Omental fat pad (tissue), 3 donors: ENCODE measurements at regions not wholly inside any gene's neighbourhood (a gene's known extent, or its start where the extent isn't known, plus 50 kb on each side); places are given as distances from the start of the nearest gene placed in this dataset.

Experiments used
- ATAC-seq: fragments of 150-250 bp; one replicate; pipeline ENCODE4 v1.9.1; 2016; ENCODE audit warnings: mild to moderate bottlenecking, moderate library complexity; ENCODE audit not compliant: low FRiP score
- DNase-seq: peaks from one replicate; pipeline ENCODE4 v3.0.0-alpha.2; 2019; ENCODE audit warnings: low spot score
- TF ChIP-seq, protein P1 (sequence below), 3 donors: fragments of 450-650 bp; IDR thresholded peaks; one replicate each; pipeline ENCODE4 v1.5.1; 2016 to 2017; ENCODE audit warnings: antibody characterized with exemption in 3 of 3, mild to moderate bottlenecking in 3 of 3, moderate library complexity in 2 of 3

DNA sequence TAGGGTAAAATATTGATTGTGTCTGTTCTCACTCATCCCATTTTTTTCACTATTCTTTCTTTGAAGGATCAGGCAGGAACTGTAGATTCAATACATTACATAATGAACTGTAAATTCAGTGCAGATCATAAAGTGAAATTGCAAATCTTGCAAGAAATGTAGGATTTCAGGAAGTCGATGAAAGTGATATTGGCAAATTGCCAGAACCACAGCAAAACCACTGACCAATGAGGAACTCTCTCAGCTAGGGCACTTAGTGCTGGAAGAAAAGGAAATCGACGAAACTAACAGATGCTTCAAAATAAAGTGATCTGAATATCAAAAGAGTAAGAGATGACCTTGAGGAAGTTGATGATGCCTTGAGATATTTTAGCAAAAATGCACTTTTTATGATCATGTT, 157.6 kb downstream of the AACS start:
- TF ChIP-seq, protein P1, sequence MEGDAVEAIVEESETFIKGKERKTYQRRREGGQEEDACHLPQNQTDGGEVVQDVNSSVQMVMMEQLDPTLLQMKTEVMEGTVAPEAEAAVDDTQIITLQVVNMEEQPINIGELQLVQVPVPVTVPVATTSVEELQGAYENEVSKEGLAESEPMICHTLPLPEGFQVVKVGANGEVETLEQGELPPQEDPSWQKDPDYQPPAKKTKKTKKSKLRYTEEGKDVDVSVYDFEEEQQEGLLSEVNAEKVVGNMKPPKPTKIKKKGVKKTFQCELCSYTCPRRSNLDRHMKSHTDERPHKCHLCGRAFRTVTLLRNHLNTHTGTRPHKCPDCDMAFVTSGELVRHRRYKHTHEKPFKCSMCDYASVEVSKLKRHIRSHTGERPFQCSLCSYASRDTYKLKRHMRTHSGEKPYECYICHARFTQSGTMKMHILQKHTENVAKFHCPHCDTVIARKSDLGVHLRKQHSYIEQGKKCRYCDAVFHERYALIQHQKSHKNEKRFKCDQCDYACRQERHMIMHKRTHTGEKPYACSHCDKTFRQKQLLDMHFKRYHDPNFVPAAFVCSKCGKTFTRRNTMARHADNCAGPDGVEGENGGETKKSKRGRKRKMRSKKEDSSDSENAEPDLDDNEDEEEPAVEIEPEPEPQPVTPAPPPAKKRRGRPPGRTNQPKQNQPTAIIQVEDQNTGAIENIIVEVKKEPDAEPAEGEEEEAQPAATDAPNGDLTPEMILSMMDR (IDR thresholded peaks at IDR 0.05): no peak
- ATAC-seq (no peak), DNase-seq (no peak)

DNA sequence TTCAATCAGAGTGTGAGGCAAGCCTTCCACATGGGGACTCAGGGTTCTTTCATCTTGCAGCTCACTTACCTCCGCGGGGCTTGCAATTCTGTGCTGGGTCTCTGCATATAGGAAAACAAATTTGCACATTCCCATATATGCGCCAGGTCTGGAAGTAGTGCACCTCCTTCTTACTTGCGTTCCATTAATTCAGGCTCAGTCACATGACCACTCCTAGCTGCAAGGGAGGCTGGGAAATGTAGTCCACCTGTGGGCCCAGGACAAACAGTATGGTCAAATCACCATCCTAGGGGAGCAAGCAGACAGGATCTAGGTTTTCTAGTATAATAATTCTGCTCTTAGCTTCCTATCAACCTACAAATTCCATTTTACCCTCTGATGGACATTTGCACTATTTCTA, 160.4 kb downstream of the AACS start:
- TF ChIP-seq, protein P1 (IDR thresholded peaks at IDR 0.05): no peak
- DNase-seq: no peak
- no peak for ATAC-seq

DNA sequence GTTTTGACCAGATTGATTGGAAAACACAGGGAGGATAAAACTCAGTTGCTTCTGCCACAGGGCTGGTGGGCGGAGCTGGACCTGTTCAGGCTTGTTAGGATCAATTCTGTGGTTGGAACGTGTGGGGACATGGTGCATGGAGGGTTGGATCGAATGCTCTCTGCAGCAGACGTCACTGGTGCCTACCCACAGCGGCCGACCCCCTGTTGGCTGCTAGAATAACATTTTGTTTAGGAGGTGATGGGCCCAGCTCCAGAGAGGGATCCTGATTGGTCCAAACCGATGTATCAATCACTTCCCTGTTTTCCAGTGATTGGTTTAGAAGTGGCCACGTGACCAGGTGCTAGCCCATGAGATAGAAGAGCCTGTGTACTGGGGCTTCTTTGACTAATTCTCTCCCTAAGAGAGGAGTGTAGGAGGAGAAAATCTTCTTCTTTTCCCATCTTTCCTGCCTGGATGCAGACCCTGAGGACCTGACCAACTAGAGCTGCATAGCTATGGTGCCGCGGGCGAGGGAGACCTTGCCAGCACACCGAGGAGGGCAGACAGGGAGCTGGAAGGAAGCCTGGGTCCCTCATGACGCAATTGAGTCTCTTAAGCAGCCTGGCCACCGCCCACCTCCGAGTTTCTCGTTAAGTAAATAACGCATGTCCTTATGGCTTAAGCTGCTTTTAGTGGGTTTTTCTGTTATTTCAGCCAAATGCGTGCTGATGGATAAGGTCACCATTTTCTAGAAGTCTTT, 163.5 kb downstream of the AACS start:
- TF ChIP-seq, protein P1 (IDR thresholded peaks at IDR 0.05): no peak
- ATAC-seq (no peak), DNase-seq (no peak)

DNA sequence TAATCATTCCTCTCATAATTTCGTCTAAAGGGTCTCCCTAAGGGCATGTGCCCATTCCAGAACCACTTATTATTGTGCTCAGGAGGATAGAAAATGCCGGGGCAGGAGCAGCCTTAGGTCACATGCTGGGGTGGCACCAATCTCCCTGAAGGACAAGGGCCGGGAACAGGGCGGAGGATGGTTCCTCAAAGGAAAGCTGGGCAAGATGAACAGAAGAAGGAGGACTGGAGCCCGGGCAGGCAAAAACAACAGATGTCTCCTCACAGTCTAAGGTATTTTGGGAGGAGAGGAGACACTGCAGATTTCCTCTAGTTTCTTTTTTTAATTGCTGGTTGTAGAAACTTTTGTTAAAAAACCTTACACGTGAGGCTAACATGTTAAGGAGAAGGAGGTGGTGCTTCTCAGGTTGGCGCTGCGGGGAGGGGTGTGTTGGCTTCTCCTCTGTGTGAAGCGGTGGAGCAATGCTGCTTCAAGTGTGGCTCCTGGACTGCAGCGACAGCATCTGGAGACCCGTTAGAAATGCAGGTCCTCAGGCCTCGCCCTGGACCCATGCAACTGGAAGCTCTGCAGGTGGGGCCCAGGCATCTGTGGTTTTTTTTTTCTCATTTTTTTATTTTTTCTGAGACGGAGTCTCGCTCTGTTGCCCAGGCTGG, 164.8 kb downstream of the AACS start:
- TF ChIP-seq, protein P1 (IDR thresholded peaks at IDR 0.05): no peak
- DNase-seq (no peak), ATAC-seq (no peak)

DNA sequence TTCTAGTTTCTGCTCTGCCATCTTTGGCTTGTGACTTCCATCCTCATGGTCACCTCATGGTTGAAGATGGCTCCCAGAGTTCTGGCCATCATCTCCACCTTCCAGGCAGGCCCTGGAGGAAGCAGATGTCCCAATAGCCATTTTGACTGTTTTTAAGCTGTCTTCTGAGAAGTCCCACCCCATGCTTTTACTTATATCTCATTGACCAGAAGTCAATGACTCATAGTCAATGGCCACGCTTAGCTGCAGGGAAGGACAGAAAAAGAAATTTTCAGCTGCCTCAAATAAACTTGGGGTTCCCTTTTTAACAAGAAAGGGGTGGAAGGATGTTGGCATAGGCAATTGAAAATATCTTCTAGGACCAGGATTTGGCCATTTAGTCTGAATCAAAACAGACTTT, 168.1 kb downstream of the AACS start:
- TF ChIP-seq, protein P1 (IDR thresholded peaks at IDR 0.05): no peak
- no peak for ATAC-seq
- no peak for DNase-seq

DNA sequence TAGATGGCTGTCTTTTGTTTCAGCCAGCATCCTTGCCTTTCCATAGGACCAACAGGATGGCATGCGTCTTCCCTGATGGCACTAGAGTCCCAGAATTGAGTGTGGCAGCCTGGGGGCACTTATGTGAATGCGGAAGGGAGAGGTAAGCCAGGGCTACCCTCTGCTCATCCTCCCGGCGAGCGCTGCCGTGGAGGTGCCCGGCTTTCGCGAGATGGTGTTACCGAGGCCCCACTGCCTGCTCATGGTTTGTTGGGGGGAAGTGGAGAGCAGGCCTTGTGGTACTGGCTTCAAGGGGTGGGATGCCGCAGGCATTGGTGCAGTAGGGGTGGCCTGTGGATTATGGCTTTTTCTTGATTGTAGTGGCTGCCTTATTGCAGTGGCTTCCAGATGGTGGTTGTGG, 174.3 kb downstream of the AACS start:
- ATAC-seq (no peak), DNase-seq (no peak)
- TF ChIP-seq, protein P1 (IDR thresholded peaks at IDR 0.05): no peak

DNA sequence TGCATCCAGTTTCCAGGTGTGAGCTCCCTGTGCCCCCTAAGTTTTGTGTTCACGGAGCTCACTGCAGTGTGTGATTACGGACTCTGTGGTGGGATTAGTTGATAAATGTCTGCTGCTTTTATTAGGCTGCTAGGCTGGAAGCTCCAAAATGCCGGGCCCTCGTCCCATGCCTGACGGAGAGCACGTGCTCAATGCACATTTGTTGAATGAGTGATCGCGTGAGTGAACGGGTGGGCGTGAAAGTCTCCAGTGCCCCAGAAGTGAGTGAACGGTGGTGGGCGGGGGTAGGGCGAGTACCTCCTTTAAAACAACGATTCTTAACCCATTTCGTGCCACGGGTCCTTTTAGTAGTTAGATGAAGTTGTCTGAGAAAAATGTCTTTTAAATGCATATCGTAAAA, 175.5 kb downstream of the AACS start:
- TF ChIP-seq, protein P1 (IDR thresholded peaks at IDR 0.05): no peak
- DNase-seq (no peak), ATAC-seq (no peak)
